ENCODE measurements at regions not wholly inside any gene's neighbourhood (a gene's known extent, or its start where the extent isn't known, plus 50 kb on each side); places are given as distances from the start of the nearest gene placed in this dataset.

DNA sequence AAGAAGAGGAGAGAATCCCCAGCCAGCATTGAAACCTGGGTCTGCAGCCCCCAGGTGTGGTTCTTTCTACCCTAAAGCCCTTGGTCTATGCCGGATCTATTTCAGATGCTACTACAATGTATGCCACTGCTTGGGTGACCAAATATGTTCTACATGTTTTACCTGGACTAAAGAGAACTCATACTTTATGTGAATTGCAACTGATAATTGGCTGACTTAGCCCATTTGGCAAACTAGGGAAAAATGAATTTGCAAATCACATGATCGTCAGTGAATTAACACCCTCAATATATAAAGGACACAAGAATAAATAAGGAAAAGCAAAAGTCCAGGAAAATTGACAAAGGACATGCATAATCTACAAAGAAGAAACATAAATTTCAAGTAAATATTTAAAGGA lies 308.8 kb upstream of the IRX2 start:
- DNase-seq (ENCODE audit: low read depth), result no peak

DNA sequence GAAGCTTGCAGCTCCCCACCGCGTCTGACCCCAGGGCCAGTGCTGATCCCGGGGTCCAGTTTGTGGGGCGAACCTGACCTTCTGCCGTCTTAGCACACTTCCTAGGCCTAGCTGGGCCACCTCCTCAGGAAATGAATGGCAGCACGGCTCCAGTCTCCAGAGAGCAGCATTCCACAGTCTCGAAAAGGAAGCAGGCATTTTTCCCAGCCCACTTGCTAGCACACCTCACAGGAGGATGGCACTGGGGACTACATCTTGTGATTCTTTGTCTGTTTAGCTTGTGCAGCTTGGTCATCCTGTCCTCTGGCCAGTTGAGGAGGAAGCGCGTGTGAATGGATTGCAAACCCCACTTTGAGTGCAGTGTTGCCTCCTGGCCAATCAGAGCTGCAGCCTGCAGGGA lies 308.0 kb upstream of the IRX2 start:
- no peak for DNase-seq (ENCODE audit: low read depth)

DNA sequence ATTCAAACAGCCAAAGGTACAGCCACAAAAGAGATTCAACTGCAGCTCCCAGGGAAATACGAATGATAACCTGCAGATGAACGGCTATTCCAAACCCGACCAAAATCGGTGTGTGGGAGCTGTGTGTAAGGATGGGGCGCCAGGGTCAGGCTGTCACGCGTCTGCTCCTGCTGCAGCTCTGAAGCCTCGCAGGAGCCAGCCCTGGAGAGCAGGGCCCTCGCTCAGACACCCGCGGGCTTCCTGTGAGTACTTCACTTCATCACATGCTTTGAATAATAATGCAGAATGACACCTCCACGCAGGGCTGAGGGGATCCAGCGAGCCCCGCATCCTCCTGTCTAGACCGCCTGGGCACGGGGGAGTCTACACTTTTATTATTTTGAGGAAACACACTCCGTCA lies 307.5 kb upstream of the IRX2 start:
- no peak for DNase-seq (ENCODE audit: low read depth)

DNA sequence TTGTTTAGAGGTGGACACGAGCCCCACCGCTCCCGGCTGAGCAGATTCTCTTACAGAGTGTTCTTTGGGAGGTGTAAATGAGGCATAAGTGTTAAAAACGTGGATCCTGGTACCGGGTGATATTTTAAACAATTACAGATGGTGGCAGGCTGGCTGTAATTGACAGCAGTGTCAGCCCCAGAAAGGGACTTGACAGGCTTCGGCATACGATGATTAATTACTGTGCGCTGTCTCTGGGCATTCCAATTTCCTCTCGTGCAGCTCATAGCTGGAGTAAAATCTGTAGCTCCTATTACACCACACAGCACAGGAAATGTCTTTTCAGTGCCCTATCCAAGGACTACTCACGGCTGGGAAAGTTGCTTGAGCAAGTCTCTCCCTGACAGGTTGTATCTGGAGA lies 305.4 kb upstream of the IRX2 start:
- DNase-seq (ENCODE audit: low read depth), result no peak

DNA sequence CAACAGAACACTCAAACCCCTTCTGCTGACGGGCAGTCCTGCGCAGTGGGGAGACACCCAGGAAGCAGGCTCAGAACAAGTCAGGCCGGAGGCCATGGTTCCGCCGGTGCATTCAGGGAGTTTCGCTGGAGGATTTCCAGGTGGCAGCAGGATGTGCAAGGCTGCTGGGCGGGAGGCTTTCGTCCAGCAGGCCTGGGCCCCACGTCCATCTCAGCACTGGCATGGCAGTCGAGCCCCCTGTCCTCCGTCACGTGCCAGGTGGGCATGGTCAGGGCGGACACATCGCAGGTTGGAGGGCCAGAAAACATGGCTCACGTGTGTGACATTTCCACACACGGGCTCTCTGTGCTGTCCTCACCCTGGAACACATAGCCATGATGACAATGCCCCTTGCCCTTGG lies 299.9 kb upstream of the IRX2 start:
- DNase-seq (ENCODE audit: low read depth), result no peak

DNA sequence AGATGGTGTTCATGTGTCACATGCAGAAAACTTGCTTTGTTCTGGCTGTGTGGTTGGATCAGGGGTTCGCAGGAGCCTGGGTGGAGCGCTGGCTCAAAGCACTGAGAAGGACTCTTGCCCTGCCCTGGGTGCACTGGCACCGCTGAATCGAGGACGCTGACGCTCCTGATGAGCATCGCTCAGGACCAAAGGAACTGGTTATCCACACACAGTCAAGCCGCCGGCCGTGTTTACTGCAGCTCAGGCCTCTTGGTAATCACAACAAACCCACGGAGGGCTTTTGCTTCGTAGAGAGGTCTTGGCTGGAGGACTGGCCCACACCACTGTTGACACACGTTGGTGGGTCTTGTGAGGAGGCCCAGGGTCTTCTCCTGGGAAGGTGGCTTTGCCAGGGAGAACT lies 299.4 kb upstream of the IRX2 start:
- DNase-seq (ENCODE audit: low read depth), result no peak

DNA sequence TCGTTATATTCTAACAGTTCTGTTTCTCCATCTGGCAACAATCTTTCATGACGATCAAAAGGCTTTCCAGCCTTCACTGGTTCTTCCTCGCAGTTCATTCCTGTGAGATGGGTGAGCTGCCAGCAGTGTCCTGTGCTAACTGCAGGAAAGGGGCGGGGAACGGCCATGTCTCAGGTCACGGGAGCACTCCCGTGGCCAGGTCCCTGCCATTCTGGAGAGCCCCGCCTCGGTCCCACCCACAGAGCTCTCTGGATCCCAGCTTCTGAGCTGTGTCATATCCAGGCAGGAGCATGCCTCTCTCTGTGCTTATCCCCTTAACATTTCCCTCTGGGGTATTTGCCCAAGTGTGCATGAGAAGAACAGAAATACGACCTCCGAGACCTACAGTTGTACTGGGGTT lies 297.8 kb upstream of the IRX2 start:
- no peak for DNase-seq (ENCODE audit: low read depth)

DNA sequence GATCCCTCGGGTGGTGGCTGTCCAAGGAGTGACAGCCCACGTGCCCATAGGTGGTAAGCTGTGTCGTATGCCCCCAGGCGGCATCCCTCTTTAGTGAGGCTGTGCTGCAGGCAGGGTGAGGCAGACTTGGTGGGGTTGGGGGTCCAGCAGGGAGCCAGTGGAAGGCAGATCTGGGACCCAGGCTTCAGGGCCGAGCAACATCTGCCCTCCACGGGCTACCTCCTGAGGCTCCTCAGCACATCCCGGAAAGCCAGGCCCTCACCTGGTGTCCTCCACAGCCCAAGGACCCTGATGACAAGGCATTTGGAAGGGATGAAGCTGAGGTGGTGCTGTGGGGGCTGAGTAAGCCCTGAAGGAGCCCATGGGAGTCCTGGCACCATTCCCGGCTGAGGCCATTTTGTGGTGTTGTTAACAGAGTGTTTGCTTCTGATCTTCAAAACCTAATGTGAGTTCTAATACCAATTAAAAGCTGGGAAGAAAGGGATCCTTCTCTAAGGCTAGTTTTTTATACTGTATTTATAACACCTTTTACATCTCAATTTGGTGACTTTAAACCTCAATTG lies 295.8 kb upstream of the IRX2 start:
- DNase-seq (ENCODE audit: low read depth), result no peak

DNA sequence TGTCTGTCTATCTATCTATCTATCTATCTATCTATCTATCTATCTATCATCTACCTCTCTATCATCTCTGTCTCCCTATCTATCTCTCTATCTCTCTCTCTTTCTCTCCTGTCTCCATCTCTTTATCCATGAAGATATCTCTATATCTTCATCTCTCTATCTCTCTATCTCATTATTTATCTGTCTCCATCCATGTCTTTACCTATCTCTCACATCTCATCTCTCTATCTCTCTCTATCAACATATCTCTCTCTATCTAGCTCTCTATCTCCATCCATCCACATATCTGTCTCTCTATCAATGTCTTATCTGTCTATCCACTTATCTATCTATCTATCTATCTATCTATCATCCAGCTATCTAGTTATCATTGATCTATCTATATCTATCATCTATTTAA lies 292.1 kb upstream of the IRX2 start:
- DNase-seq (ENCODE audit: low read depth), result no peak

DNA sequence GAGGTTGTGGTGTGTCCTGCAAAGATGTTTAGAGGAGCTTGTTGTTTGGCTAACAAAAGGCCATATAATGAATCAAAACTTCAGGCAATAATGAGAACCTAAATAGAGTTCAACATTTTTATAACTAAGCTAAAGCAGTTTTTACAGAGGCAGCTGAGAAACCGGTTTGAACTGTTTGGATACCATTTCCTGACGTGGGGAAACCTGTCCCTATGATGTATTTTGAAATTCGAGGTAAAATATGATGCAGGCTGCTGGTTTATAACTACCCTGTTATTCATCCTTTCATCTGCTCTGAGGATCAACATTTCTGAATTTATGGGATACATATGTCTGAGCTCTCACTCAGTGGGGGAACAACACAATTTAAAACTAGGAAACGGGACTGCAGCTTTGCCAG lies 289.5 kb upstream of the IRX2 start:
- no peak for DNase-seq (ENCODE audit: low read depth)

DNA sequence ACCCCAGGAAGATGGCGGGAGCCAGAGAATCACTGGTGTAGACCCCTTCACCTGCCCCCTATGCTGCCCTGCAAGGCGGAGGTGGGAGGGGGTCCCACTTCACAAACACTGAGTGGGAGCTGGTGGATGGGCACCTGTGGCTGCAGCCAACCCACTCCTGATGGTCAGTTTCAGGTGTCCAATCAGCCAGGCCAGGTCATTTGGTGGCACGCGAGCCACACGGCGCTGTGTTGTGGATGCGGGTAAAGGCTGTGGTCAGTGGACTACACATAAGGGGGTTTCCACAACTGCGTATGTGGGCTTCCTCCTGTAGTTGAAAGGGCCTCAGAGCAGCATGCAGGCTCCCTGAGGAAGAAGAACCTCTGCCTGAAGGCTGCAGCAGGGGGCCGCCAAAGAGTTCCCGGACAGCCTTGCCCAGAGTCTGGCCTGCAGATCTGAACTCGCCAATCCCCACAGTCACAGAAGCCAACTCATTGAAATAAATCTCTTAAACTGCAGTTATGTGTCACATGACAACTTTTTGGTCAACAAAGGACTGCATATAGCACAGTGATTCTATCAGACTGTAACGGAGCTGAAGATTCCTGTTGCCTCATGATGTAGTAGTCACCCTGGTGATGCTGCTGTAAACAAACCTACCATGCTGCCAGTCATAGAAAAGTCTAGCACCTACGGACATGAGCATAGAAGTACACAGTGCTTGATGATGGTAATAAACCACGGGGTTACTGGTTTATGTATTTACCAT lies 284.7 kb upstream of the IRX2 start:
- DNase-seq (ENCODE audit: low read depth), result no peak

DNA sequence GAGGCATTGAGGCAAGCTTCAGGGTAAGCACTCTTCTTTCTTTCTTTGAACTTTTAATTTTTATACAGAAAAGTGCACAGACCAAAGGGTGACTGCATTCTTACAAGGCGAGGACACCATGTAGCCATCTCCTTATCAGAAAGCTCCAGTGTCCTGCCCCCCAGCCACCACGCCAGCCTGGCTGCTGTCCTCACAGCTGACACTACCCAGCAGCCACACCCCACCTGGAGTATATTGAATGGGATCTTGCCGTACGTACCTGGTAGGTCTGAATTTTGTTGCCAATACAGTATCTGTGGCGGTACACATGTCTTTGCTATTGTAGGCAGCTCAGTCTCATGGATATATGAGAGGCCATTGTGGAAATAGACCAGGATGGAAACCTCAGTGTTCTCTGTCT lies 284.0 kb upstream of the IRX2 start:
- no peak for DNase-seq (ENCODE audit: low read depth)

DNA sequence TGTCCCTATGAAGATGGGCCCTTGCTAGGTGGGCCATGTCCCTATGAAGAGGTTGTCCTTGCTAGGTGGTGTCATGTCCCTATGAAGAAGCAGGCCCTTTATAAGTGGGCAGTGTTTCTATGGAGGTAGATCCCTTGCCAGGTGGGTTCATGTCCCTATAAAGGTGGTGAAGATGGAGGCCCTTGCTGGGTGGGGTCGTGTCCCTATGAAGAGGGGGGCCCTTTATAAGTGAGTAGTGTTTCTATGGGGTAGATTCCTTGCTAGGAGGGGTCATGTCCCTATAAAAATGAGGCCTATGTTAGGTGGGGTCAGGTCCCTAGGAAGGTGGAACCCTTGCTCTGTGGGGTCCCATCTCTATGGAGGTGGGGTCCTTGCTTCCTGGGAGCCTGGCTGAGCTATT lies 283.4 kb upstream of the IRX2 start:
- DNase-seq (ENCODE audit: low read depth), result no peak

DNA sequence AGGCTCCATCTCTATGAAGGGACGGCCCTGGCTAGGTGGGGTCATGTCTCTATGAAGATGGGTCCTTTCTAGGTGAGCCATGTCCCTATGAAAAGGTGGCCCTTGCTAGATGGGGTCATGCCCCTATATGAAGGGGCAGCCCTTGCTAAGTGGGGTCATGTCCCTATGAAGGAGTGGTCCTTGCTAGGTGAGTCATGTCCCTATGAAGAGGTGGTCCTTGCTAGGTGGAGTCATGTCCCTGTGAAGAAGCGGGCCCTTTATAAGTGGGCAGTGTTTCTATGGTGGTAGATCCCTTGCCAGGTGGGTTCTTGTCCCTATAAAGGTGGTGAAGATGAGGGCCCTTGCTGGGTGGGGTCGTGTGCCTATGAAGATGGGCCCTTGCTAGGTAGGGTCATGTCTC lies 283.0 kb upstream of the IRX2 start:
- no peak for DNase-seq (ENCODE audit: low read depth)

DNA sequence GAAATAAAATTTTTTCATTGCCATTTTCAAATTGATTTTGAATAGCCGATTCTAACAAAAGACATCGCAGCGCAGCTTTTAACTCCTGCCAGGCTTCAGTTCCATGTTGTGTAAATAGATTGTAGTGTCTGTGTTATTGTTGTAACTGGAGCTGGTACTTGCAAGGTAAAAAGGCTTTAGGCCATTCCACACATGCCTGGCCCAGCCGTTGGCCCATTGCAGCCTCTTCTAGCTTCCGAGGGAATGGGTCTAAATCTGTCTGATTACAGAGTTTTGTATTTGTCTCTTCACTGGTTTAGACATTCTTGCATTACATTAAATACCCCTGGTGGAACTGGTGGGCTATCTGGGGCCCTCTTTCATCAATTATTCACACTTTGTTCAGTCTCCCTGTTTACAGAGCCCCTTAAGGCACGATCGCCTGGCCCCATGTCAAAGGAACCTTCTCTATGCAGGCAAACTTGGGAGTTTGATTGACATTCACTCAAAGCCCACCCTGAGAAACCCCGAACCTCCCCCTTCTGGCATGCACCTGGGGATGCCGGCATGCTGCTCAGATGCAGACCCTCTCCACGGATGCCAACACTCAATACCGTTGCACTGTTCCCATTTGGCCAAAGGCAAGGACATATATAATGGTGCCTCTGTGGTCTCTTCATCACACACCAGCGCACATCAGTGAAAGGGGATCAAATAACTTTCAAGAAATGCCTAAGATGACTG lies 281.7 kb upstream of the IRX2 start:
- no peak for DNase-seq (ENCODE audit: low read depth)

DNA sequence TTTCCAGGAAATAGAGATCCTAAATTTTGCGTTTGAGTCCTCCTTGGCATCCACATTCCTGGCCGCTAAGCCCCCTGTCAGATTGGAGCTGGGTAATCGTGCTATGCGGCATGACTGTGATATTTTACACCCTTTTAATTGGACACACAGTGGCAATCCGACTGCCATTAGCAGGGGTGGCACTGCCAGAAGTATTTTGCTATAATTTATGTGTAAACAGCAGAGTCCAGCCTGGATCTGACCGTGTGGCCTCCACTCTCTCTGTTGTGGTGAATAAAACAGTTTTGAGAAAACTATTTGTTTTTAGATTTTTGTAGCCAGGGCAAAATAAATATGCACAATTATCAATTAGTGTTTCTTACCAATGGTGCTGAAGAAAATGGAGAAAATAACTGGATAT lies 281.0 kb upstream of the IRX2 start:
- no peak for DNase-seq (ENCODE audit: low read depth)

DNA sequence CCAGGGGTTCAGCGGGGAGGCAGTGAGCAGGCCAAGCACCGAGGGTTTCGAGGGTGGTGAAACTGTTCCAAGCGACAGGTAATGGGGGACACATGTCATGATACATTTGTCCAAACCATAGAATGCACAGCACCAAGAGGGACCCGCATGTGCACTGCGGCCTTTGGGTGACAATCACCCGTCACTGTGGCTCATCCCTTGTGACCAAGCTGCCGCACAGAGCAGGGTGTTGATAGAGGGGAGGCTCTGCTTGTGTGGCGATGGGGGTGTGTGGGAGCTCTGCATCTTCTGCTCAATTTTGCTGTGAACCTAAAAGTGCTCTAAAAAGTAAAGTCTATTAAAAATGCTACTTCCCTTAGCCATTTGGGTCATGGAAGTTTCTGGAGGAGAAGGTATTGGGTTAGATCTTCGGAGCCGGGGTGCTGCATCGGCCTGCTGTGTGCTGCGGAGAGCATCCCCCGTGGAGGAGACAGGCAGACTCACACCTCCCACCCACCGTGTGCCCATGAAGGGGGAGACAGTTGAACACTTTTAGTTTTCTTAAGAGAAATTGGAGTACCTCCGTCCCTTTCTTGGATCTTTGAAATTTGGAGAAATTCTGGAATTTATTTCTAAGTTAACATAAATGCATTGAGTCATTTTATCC lies 280.4 kb upstream of the IRX2 start:
- no peak for DNase-seq (ENCODE audit: low read depth)

DNA sequence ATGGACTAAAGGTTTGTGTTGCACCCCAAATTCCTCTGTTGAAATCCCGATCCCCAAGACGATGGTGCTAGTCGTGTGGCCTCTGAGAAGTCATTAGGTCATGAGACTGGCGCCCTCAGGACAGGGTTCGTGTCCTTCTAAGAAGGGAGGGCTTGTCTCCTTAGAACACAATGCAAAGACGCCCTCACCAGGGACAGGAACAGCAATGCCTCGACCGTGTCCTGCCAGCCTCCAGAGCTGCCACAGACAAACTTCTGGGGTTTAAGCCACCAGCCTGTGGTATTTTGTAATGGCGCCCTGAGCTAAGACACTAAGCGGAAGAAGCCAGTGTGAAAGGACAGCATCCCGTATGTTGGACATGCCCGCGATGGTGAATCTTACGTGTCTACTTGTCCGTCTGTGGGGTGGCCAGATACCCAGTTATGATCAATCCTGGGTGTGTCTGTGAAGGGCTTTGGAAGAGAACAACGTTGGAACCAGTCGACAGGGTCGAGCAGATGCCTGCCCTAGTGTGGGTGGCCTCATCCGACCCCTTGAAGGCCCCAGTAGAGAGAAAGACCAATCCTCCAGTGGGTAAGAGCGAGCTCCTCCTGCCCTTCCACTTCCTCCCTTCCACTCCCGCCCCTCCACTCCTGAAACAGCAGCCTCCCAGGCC lies 279.2 kb upstream of the IRX2 start:
- DNase-seq (ENCODE audit: low read depth), result no peak

DNA sequence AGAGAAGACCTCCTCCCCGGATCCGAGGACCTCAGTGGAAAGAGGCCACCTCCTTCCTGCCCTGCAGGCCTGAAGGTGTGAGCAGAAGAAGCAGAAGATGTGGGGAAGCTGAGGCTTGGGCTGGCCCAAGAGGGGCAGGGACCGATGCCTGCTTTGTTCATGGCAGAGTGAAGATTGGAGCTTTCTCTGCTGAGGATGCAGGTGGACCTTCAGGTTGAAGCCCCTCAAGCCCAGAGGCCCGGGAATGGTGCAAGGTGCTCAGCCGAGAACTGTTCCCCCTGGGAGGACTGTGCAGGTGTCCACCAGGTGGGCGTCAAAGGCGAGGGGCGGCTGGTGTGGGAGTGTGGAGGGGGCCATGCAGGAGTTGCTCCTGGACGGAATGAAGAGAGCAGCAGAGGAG lies 277.9 kb upstream of the IRX2 start:
- no peak for DNase-seq (ENCODE audit: low read depth)

DNA sequence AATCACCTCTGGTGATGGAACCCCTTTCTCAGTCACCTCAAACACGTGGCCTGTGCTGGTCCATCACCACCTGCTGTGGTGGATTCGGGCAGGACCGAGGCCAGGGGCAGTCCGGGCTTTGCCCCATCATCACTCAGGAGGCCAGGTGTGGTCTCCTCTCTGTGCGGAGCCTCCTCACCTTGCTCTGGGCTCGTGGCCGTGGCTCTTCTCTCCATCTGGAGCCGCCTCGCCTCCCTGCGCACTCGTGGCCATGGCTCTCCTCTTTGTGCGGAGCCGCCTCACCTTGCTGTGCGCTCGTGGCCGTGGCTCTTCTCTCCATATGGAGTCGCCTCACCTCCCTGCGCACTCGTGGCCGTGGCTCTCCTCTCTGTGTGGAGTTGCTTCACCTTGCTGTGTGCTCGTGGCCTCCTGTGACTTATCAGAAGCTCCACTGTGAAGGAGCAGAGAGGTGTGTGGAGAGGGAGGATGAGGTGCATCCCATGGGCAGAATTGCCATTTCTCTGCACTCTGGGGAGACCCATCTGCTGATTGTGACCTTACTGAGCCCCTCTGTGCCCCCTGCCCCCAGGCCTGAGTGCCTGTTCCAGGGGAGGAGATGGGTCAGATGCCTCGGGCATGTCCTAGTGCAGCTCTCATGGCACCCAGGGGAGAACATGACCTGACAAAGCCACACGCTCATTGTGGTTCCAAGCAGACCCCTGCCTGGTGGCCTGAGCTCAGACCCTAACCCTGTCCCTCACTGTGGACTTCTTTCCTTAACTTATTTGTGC lies 276.6 kb upstream of the IRX2 start:
- no peak for DNase-seq (ENCODE audit: low read depth)

All from myocyte (in vitro differentiated cells).